Keratinocyte (primary cell): ENCODE measurements at regions not wholly inside any gene's neighbourhood (a gene's known extent, or its start where the extent isn't known, plus 50 kb on each side); places are given as distances from the start of the nearest gene placed in this dataset.

Experiments
- DNase-seq: peaks from one replicate; pipeline ENCODE4 v3.0.0-alpha.2; 2011; ENCODE audit warnings: low read depth, missing footprints, low spot score
- FAIRE-seq: peaks from 2 replicates; lab custom pipeline; 2011; peaks lifted over from hg19 to GRCh38; lab: Jason Lieb, UNC
- H2AFZ ChIP-seq: 2 replicates; pipeline ENCODE4 v1.6.0; 2012; ENCODE audit warnings: low read length, control low read depth, inconsistent platforms; ENCODE audit not compliant: control insufficient read depth
- H3K27ac ChIP-seq: 2 replicates; pipeline ENCODE4 v1.5.1; 2011; ENCODE audit warnings: low read length; ENCODE audit not compliant: control insufficient read depth, insufficient read depth
- H3K27me3 ChIP-seq: 3 replicates; pipeline ENCODE4 v1.6.0; 2011; ENCODE audit warnings: low read length; ENCODE audit not compliant: control insufficient read depth, insufficient read depth; ENCODE audit errors: extremely low read depth
- H3K36me3 ChIP-seq, 2 experiments: 2 replicates in 1 of 2; 3 replicates in 1 of 2; pipeline ENCODE4 v1.5.1; 2011; ENCODE audit warnings: low read length in 2 of 2, mild to moderate bottlenecking in 1 of 2; ENCODE audit not compliant: control insufficient read depth in 2 of 2, insufficient read depth in 2 of 2; ENCODE audit errors: extremely low read depth in 1 of 2
- H3K4me1 ChIP-seq: 3 replicates; pipeline ENCODE4 v1.5.1; 2011; ENCODE audit warnings: low read length; ENCODE audit not compliant: control insufficient read depth, insufficient read depth; ENCODE audit errors: extremely low read depth
- H3K4me2 ChIP-seq: 3 replicates; pipeline ENCODE4 v1.6.0; 2011; ENCODE audit warnings: low read depth, low read length; ENCODE audit not compliant: control insufficient read depth, insufficient read depth; ENCODE audit errors: extremely low read depth
- H3K4me3 ChIP-seq, 3 experiments: fragments of 200-600 bp in 1 of 3; sonication (generic) in 1 of 3; 2 replicates in 2 of 3; 3 replicates in 1 of 3; pipeline ENCODE4 v1.5.1; 2011 to 2016; ENCODE audit warnings: low read length in 3 of 3, mild to moderate bottlenecking in 3 of 3, control low read depth in 2 of 3, inconsistent platforms in 1 of 3, low read depth in 1 of 3, mixed read lengths in 1 of 3, mixed run types in 1 of 3, moderate library complexity in 1 of 3; ENCODE audit not compliant: control insufficient read depth in 2 of 3, insufficient read depth in 2 of 3; ENCODE audit errors: extremely low read depth in 1 of 3
- H3K79me2 ChIP-seq: 2 replicates; pipeline ENCODE4 v1.6.0; 2012; ENCODE audit warnings: low read length; ENCODE audit not compliant: control insufficient read depth, insufficient read depth
- H3K9ac ChIP-seq: 3 replicates; pipeline ENCODE4 v1.6.0; 2011; ENCODE audit warnings: low read length; ENCODE audit not compliant: control insufficient read depth, insufficient read depth; ENCODE audit errors: extremely low read depth
- H3K9me1 ChIP-seq: 3 replicates; pipeline ENCODE4 v1.6.0; 2011; ENCODE audit warnings: low read length; ENCODE audit not compliant: control insufficient read depth, insufficient read depth; ENCODE audit errors: extremely low read depth
- H3K9me3 ChIP-seq: 2 replicates; pipeline ENCODE4 v1.5.1; 2012; ENCODE audit warnings: low read depth, low read length; ENCODE audit not compliant: control insufficient read depth
- H4K20me1 ChIP-seq: 3 replicates; pipeline ENCODE4 v1.6.0; 2011; ENCODE audit warnings: low read length; ENCODE audit not compliant: control insufficient read depth, insufficient read depth; ENCODE audit errors: extremely low read depth
- CTCF ChIP-seq, 3 experiments: IDR thresholded peaks in 1 of 3; conservative IDR thresholded peaks in 1 of 3; optimal IDR thresholded peaks in 1 of 3; 2 replicates in 2 of 3; 3 replicates in 1 of 3; pipeline versions ENCODE3 to v1.5.1; 2011; ENCODE audit warnings: low read length in 3 of 3, mild to moderate bottlenecking in 3 of 3, moderate library complexity in 2 of 3, control low read depth in 1 of 3, inconsistent platforms in 1 of 3; ENCODE audit not compliant: insufficient read depth in 2 of 3; ENCODE audit errors: extremely low read depth in 1 of 3
- EZH2 ChIP-seq: IDR thresholded peaks from one replicate; pipeline ENCODE4 v1.6.1; 2012; ENCODE audit warnings: inconsistent platforms, mild to moderate bottlenecking, low read length, moderate library complexity
- dilution Hi-C: fragments of 300-500 bp; cut with MboI; formaldehyde crosslinking; loops from one replicate; pipeline ENCODE4 v1.7.0; 2020; ENCODE audit warnings: low sequenced_read_pairs; ENCODE audit not compliant: extremely low pct_ligation_motif_present

- H4K20me1 ChIP-seq: no peaks in the 10 kb centered on the region
- H2AFZ ChIP-seq: no peak overlapping the region
- no peak overlapping the region for H3K9ac ChIP-seq
- H3K79me2 ChIP-seq: no peaks in the 10 kb centered on the region
- H3K4me1 ChIP-seq: peaks cover 4% of the 10 kb centered on the region
- TF ChIP-seq EZH2 (no peak), CTCF (optimal IDR thresholded peaks at IDR 0.05 in 1 of 3, IDR thresholded peaks at IDR 0.05 in 1 of 3, conservative IDR thresholded peaks at IDR 0.05 in 1 of 3; ENCODE audit: extremely low read depth in 1 of 3, insufficient read depth in 2 of 3, low read length in 3 of 3) (no peak)
- no peak overlapping the region for H3K4me3 ChIP-seq
- DNase-seq (no peak), FAIRE-seq (no peak)
- H3K9me3 ChIP-seq: peaks cover 6% of the 10 kb centered on the region
- dilution Hi-C loops: no loop called here
- H3K4me2 ChIP-seq: no peak overlapping the region
- H3K36me3 ChIP-seq: no peaks in the 10 kb centered on the region
- H3K9me1 ChIP-seq: no peaks in the 10 kb centered on the region
- H3K27me3 ChIP-seq: peaks cover 7% of the 10 kb centered on the region
- no peak overlapping the region for H3K27ac ChIP-seq
Observed at GRCh38 chr17:77832180-77832560, 126.3 kb upstream of the TNRC6C start.

- dilution Hi-C loops: no loop called here
- no peak overlapping the region for H3K4me2 ChIP-seq
- no peak for FAIRE-seq
Observed at GRCh38 chr17:77833769-77834168, 124.7 kb upstream of the TNRC6C start.

More at GRCh38 chr17:77833769-77834168, 124.7 kb upstream of the TNRC6C start:
- no peak for DNase-seq
- Histone ChIP-seq H3K9ac (no peak overlapping the region), H3K9me3 (peaks cover 5% of the 10 kb centered on the region), H3K9me1 (no peaks in the 10 kb centered on the region), H2AFZ (no peak overlapping the region), H3K36me3 (no peaks in the 10 kb centered on the region), H3K27ac (no peak overlapping the region), H3K79me2 (no peaks in the 10 kb centered on the region), H4K20me1 (no peaks in the 10 kb centered on the region), H3K4me3 (no peak overlapping the region), H3K27me3 (peaks cover 7% of the 10 kb centered on the region), H3K4me1 (peaks cover 4% of the 10 kb centered on the region)
- TF ChIP-seq CTCF (optimal IDR thresholded peaks at IDR 0.05 in 1 of 3, IDR thresholded peaks at IDR 0.05 in 1 of 3, conservative IDR thresholded peaks at IDR 0.05 in 1 of 3; ENCODE audit: extremely low read depth in 1 of 3, insufficient read depth in 2 of 3, low read length in 3 of 3) (no peak), EZH2 (no peak)
